HT-29 (cell line): ENCODE measurements at regions not wholly inside any gene's neighbourhood (a gene's known extent, or its start where the extent isn't known, plus 50 kb on each side); places are given as distances from the start of the nearest gene placed in this dataset.

Experiments
- DNase-seq: peaks from one replicate; pipeline ENCODE4 v3.0.0-alpha.2; 2015; ENCODE audit warnings: low spot score

- DNase-seq, result no peak
Observed at GRCh38 chr14:46300765-46301164, 350.8 kb downstream of the RPL10L start.

- DNase-seq, result no peak
Observed at GRCh38 chr14:46290706-46291105, 360.9 kb downstream of the RPL10L start.

- DNase-seq, result no peak
Observed at GRCh38 chr14:46279776-46280175, 371.8 kb downstream of the RPL10L start.

GRCh38 chr14:46279327-46279726 lies 372.3 kb downstream of the RPL10L start:
- DNase-seq, result no peak

GRCh38 chr14:46259536-46259935 lies 392.0 kb downstream of the RPL10L start:
- DNase-seq, result no peak

- DNase-seq, result no peak
Observed at GRCh38 chr14:46256381-46256780, 395.2 kb downstream of the RPL10L start.

GRCh38 chr14:46250113-46250703 lies 401.4 kb downstream of the RPL10L start:
- DNase-seq, result peak; percentile 25

GRCh38 chr14:46248001-46248630 lies 403.5 kb downstream of the RPL10L start:
- DNase-seq, result no peak

GRCh38 chr14:46245276-46245675 lies 406.3 kb downstream of the RPL10L start:
- no peak for DNase-seq

- no peak for DNase-seq
Observed at GRCh38 chr14:46233786-46234185, 417.8 kb downstream of the RPL10L start.

GRCh38 chr14:46230540-46230939 lies 421.0 kb downstream of the RPL10L start:
- DNase-seq, result no peak

GRCh38 chr14:46215801-46216200 lies 435.8 kb downstream of the RPL10L start:
- DNase-seq, result no peak

GRCh38 chr14:46198676-46199075 lies 452.9 kb downstream of the RPL10L start:
- DNase-seq, result no peak

GRCh38 chr14:46197856-46198255 lies 453.7 kb downstream of the RPL10L start:
- no peak for DNase-seq
